ENCODE measurements at regions not wholly inside any gene's neighbourhood (a gene's known extent, or its start where the extent isn't known, plus 50 kb on each side); places are given as distances from the start of the nearest gene placed in this dataset.

DNA sequence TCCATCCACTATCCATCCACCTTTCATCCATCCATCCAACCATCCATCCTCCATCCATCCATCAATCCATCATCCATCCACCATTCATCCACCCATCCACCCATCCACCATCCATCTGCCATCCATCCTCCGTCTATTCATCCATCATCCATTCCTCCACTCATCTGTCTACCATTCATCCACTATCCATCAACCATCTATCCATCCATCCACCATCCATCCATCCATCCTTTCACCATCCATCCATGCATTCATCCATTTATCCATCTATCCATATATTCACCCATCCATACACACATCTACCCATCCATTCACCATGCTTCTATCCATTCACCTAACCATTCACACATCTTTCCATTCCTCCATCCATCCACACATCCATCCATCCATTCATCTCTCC is 207.0 kb upstream of the CDH4 start:
- Histone ChIP-seq H3K36me3 (no peaks in the 10 kb centered on the region), H3K27ac (no peak overlapping the region), H3K4me3 (no peak overlapping the region), H3K9me3 (peaks cover 0 to 18% (median 3%) of the 10 kb centered on the region in 4 donors), H3K4me1 (no peaks in the 10 kb centered on the region), H3K27me3 (peaks cover 0 to 17% (median 0%) of the 10 kb centered on the region in 3 donors)
- intact Hi-C loops (cut with DNase I; ENCODE audit: low total_unique reads) = no loop called here
- 92 to 96% (median 94%) methylated on average over 1 of the region's 1 CpG for WGBS, 5 donors
- TF ChIP-seq, protein P1, sequence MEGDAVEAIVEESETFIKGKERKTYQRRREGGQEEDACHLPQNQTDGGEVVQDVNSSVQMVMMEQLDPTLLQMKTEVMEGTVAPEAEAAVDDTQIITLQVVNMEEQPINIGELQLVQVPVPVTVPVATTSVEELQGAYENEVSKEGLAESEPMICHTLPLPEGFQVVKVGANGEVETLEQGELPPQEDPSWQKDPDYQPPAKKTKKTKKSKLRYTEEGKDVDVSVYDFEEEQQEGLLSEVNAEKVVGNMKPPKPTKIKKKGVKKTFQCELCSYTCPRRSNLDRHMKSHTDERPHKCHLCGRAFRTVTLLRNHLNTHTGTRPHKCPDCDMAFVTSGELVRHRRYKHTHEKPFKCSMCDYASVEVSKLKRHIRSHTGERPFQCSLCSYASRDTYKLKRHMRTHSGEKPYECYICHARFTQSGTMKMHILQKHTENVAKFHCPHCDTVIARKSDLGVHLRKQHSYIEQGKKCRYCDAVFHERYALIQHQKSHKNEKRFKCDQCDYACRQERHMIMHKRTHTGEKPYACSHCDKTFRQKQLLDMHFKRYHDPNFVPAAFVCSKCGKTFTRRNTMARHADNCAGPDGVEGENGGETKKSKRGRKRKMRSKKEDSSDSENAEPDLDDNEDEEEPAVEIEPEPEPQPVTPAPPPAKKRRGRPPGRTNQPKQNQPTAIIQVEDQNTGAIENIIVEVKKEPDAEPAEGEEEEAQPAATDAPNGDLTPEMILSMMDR (IDR thresholded peaks at IDR 0.05) = no peak
- TF ChIP-seq POLR2AphosphoS5 (IDR thresholded peaks at IDR 0.05) (no peak), POLR2A (IDR thresholded peaks at IDR 0.05) (no peak), EP300 (IDR thresholded peaks at IDR 0.05) (no peak)
- DNase-seq = no peak

DNA sequence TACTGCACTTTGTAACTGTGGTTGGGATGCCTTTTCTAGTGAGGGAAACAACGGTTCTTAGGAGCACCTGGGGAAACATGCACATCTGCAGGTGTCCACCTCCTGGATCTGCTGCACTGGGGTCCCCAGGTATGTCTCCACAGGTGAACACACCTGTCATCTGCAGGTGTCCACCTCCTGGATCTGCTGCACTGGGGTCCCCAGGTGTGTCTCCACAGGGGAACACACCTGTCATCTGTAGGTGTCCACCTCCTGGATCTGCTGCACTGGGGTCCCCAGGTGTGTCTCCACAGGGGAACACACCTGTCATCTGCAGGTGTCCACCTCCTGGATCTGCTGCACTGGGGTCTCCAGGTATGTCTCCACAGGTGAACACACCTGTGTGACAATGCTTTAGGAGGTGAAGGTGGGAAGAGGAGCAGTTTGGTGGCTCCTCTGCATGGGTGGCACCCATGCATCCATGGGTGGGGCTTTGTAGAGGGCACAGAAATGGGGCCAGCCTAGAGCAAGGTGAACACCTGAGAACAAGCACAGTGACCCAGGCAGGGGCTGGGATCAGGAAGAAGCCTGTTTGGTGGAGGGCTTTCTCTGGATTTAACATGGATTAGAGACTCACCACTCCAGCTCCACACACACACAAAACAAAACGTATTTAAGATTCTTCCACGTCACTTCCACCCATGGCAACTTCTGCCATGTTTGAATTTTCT is 206.0 kb upstream of the CDH4 start:
- no peak for DNase-seq
- intact Hi-C loops (cut with DNase I; ENCODE audit: low total_unique reads) = no loop called here
- no peaks in the 10 kb centered on the region for H3K4me1 ChIP-seq
- peaks cover 0 to 18% (median 3%) of the 10 kb centered on the region in 4 donors for H3K9me3 ChIP-seq
- no peaks in the 10 kb centered on the region for H3K36me3 ChIP-seq
- no peak overlapping the region for H3K27ac ChIP-seq
- no peak overlapping the region for H3K4me3 ChIP-seq
- WGBS, 5 donors = 61 to 73% (median 64%) methylated on average over 3 of the region's 3 CpGs
- peaks cover 0 to 17% (median 0%) of the 10 kb centered on the region in 3 donors for H3K27me3 ChIP-seq
- TF ChIP-seq POLR2AphosphoS5 (IDR thresholded peaks at IDR 0.05) (no peak), POLR2A (IDR thresholded peaks at IDR 0.05) (no peak), EP300 (IDR thresholded peaks at IDR 0.05) (no peak)
- TF ChIP-seq, protein P1 (IDR thresholded peaks at IDR 0.05) = no peak

DNA sequence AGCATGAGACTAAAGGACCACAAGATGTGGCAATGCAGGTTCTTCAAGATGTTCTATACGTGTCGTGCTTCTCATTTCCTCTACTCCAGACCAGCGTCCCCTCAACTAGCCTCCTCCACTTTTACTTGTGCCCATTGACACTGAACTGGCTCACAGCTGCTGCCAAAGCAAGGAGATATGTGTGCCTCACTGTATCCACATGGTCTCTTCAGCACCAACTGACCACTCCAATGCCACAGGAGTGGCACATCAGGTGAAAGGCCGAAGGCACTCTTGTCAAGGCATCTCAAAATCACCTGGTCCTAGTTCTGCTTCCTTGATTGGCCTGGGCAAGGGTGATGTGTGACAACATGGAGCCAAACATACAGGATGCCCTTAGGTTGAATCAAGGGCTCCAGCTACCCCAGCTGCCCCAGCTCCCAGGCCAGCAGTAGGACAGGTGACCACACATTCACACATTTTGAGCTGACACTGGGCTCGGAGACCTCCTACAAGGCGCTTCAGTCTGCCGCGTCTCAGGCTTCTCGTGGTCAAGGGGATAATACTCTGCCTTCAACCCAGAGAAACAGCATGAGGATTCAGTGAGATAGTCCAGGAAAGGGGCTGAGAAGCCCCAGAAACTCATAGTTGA is 205.2 kb upstream of the CDH4 start:
- DNase-seq = no peak

DNA sequence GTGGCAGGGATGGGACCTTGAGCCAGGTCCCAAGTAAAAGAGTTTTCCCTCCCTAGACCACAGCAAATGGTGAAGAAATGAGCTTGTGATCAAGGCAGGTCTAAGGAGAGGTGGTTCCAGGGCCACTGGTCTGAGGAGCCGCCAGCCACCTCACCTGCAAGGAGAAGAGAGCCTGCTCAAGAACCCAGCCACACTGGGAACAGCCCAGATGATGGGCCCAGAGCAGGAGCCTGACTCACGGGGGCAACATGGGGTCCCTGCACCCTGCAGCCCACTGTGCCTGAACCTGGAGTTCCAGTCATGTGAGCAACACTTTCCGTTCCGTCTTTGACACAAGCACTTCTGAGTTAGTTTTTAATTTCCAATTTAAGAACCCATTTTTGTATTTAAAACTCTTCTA is 204.5 kb upstream of the CDH4 start:
- H3K4me1 ChIP-seq = no peaks in the 10 kb centered on the region
- H3K4me3 ChIP-seq = no peak overlapping the region
- peaks cover 0 to 18% (median 3%) of the 10 kb centered on the region in 4 donors for H3K9me3 ChIP-seq
- WGBS, 5 donors = 71 to 89% (median 89%) methylated on average over 4 of the region's 4 CpGs
- no peak for DNase-seq
- H3K27ac ChIP-seq = no peak overlapping the region
- H3K36me3 ChIP-seq = no peaks in the 10 kb centered on the region
- intact Hi-C loops (cut with DNase I; ENCODE audit: low total_unique reads) = no loop called here
- H3K27me3 ChIP-seq = peaks cover 0 to 17% (median 0%) of the 10 kb centered on the region in 3 donors
- TF ChIP-seq EP300 (IDR thresholded peaks at IDR 0.05) (no peak), POLR2AphosphoS5 (IDR thresholded peaks at IDR 0.05) (no peak), POLR2A (IDR thresholded peaks at IDR 0.05) (no peak)
- TF ChIP-seq, protein P1 (IDR thresholded peaks at IDR 0.05) = no peak

More for the DNA sequence above, 205.2 kb upstream of the CDH4 start:
- Histone ChIP-seq H3K4me3 (no peak overlapping the region), H3K36me3 (no peaks in the 10 kb centered on the region), H3K27me3 (peaks cover 0 to 17% (median 0%) of the 10 kb centered on the region in 3 donors), H3K27ac (no peak overlapping the region), H3K4me1 (no peaks in the 10 kb centered on the region), H3K9me3 (peaks cover 0 to 18% (median 3%) of the 10 kb centered on the region in 4 donors)
- TF ChIP-seq POLR2AphosphoS5 (IDR thresholded peaks at IDR 0.05) (no peak), EP300 (IDR thresholded peaks at IDR 0.05) (no peak)
- 81 to 90% (median 85%) methylated on average over 4 to 9 of the region's 9 CpGs for WGBS, 5 donors
- intact Hi-C loops (cut with DNase I; ENCODE audit: low total_unique reads) = no loop called here

All from stomach (tissue), 8 donors.